GM10266 (cell line): ENCODE measurements at regions not wholly inside any gene's neighbourhood (a gene's known extent, or its start where the extent isn't known, plus 50 kb on each side); places are given as distances from the start of the nearest gene placed in this dataset.

Source experiments
- DNase-seq: peaks from one replicate; pipeline ENCODE4 v3.0.0; 2012; ENCODE audit errors: extremely low spot score
- CTCF ChIP-seq: IDR thresholded peaks from 2 replicates; pipeline ENCODE4 v1.5.1; 2012; ENCODE audit warnings: mild to moderate bottlenecking, low read depth; ENCODE audit not compliant: control insufficient read depth, insufficient read depth; ENCODE audit errors: missing control alignments

GRCh38 chr2:194182888-194183287, 1474.1 kb upstream of the SLC39A10 start:
- TF ChIP-seq CTCF = no peak
- no peak for DNase-seq

GRCh38 chr2:194176134-194176533, 1480.9 kb upstream of the SLC39A10 start:
- TF ChIP-seq CTCF = no peak
- DNase-seq = no peak

GRCh38 chr2:194166818-194167217, 1490.2 kb upstream of the SLC39A10 start:
- TF ChIP-seq CTCF = peak; percentile 40
- no peak for DNase-seq

GRCh38 chr2:194155431-194155830, 1501.6 kb upstream of the SLC39A10 start:
- TF ChIP-seq CTCF = no peak
- DNase-seq = no peak

GRCh38 chr2:194151231-194151630, 1505.8 kb upstream of the SLC39A10 start:
- DNase-seq = no peak
- TF ChIP-seq CTCF = no peak

GRCh38 chr2:194135463-194135862, 1521.6 kb upstream of the SLC39A10 start:
- no peak for TF ChIP-seq CTCF
- DNase-seq = no peak

GRCh38 chr2:194128810-194129209, 1528.2 kb upstream of the SLC39A10 start:
- DNase-seq = no peak
- TF ChIP-seq CTCF = no peak
